A549 (cell line): ENCODE measurements at regions not wholly inside any gene's neighbourhood (a gene's known extent, or its start where the extent isn't known, plus 50 kb on each side); places are given as distances from the start of the nearest gene placed in this dataset.

ENCODE experiments used
- CHD2 ChIP-seq: fragments of 150-350 bp; IDR thresholded peaks from 2 replicates; pipeline ENCODE4 v1.6.1; 2014; ENCODE audit warnings: low read length; ENCODE audit not compliant: partially characterized antibody
- CHD4 ChIP-seq: fragments of 200-600 bp; sonication (generic); IDR thresholded peaks from 2 replicates; pipeline ENCODE4 v1.6.1; 2016; ENCODE audit warnings: antibody characterized with exemption, mild to moderate bottlenecking, borderline replicate concordance
- EP300 ChIP-seq, 2 experiments: fragments of >200 bp; sonication (Bioruptor Twin); formaldehyde crosslinking; IDR thresholded peaks; 2 replicates in 1 of 2; 3 replicates in 1 of 2; pipeline ENCODE4 v1.6.1; 2016 to 2017
- ESRRA ChIP-seq: fragments of 150-350 bp; IDR thresholded peaks from 2 replicates; pipeline ENCODE4 v1.6.1; 2014; ENCODE audit warnings: mild to moderate bottlenecking, low read length, borderline replicate concordance
- SMC3 ChIP-seq: fragments of >200 bp; sonication (Bioruptor Twin); formaldehyde crosslinking; IDR thresholded peaks from 3 replicates; pipeline ENCODE4 v1.6.1; 2018; ENCODE audit warnings: inconsistent platforms
- ZC3H11A ChIP-seq: fragments of 450-650 bp; IDR thresholded peaks from 2 replicates; pipeline ENCODE4 v1.6.1; 2014; ENCODE audit warnings: antibody characterized with exemption, mild to moderate bottlenecking
- TF ChIP-seq, protein P1 (sequence below): fragments of >200 bp; sonication (Bioruptor Twin); formaldehyde crosslinking; IDR thresholded peaks from 3 replicates; pipeline ENCODE4 v1.5.1; 2016
- TF ChIP-seq, protein P2 (sequence below): fragments of 200-600 bp; sonication (generic); IDR thresholded peaks from 2 replicates; pipeline ENCODE4 v1.6.1; 2016; ENCODE audit warnings: antibody characterized with exemption, mild to moderate bottlenecking, moderate library complexity

DNA sequence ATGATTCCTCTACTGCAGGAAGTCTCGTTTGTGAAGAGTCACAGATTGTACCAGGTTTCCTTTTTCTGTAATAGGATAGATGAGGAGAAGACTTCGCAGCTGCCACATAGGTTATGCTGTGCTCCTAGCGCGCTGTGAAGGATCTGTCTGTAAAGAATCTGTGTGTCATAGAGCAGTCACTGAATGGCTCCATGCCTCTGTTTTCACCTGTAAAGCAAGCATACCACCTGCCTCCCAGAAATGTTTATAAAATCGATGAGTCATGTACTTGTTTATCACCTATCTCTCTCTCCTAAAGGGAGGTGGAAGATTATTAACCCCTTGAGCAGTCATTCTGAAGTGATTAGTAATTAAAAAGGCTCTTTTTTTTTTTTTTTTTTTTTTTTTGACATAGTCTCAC lies 86.6 kb downstream of the TFAP2B start:
- TF ChIP-seq ZC3H11A, result no peak
- TF ChIP-seq SMC3, result no peak
- TF ChIP-seq ESRRA, result no peak
- TF ChIP-seq, protein P1, sequence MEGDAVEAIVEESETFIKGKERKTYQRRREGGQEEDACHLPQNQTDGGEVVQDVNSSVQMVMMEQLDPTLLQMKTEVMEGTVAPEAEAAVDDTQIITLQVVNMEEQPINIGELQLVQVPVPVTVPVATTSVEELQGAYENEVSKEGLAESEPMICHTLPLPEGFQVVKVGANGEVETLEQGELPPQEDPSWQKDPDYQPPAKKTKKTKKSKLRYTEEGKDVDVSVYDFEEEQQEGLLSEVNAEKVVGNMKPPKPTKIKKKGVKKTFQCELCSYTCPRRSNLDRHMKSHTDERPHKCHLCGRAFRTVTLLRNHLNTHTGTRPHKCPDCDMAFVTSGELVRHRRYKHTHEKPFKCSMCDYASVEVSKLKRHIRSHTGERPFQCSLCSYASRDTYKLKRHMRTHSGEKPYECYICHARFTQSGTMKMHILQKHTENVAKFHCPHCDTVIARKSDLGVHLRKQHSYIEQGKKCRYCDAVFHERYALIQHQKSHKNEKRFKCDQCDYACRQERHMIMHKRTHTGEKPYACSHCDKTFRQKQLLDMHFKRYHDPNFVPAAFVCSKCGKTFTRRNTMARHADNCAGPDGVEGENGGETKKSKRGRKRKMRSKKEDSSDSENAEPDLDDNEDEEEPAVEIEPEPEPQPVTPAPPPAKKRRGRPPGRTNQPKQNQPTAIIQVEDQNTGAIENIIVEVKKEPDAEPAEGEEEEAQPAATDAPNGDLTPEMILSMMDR, result no peak
- TF ChIP-seq CHD2, result no peak
- TF ChIP-seq, protein P2, sequence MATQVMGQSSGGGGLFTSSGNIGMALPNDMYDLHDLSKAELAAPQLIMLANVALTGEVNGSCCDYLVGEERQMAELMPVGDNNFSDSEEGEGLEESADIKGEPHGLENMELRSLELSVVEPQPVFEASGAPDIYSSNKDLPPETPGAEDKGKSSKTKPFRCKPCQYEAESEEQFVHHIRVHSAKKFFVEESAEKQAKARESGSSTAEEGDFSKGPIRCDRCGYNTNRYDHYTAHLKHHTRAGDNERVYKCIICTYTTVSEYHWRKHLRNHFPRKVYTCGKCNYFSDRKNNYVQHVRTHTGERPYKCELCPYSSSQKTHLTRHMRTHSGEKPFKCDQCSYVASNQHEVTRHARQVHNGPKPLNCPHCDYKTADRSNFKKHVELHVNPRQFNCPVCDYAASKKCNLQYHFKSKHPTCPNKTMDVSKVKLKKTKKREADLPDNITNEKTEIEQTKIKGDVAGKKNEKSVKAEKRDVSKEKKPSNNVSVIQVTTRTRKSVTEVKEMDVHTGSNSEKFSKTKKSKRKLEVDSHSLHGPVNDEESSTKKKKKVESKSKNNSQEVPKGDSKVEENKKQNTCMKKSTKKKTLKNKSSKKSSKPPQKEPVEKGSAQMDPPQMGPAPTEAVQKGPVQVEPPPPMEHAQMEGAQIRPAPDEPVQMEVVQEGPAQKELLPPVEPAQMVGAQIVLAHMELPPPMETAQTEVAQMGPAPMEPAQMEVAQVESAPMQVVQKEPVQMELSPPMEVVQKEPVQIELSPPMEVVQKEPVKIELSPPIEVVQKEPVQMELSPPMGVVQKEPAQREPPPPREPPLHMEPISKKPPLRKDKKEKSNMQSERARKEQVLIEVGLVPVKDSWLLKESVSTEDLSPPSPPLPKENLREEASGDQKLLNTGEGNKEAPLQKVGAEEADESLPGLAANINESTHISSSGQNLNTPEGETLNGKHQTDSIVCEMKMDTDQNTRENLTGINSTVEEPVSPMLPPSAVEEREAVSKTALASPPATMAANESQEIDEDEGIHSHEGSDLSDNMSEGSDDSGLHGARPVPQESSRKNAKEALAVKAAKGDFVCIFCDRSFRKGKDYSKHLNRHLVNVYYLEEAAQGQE, result no peak
- TF ChIP-seq EP300 (IDR thresholded peaks at IDR 0.05), result no peak
- TF ChIP-seq CHD4, result no peak
